ENCODE measurements at regions not wholly inside any gene's neighbourhood (a gene's known extent, or its start where the extent isn't known, plus 50 kb on each side); places are given as distances from the start of the nearest gene placed in this dataset.

- no peak for DNase-seq (ENCODE audit: low read depth)
Measured at GRCh38 chrX:9148615-9149399, 114.9 kb upstream of the FAM9B start.

- DNase-seq (ENCODE audit: low read depth): no peak
Measured at GRCh38 chrX:9149501-9150245, 115.7 kb upstream of the FAM9B start.

- no peak for DNase-seq (ENCODE audit: low read depth)
Measured at GRCh38 chrX:9151772-9152307, 117.9 kb upstream of the FAM9B start.

GRCh38 chrX:9153300-9153699 lies 119.4 kb upstream of the FAM9B start:
- DNase-seq (ENCODE audit: low read depth): no peak

- no peak for DNase-seq (ENCODE audit: low read depth)
Measured at GRCh38 chrX:9158611-9159010, 124.7 kb upstream of the FAM9B start.

- no peak for DNase-seq (ENCODE audit: low read depth)
Measured at GRCh38 chrX:9160698-9161329, 126.9 kb upstream of the FAM9B start.

- no peak for DNase-seq (ENCODE audit: low read depth)
Measured at GRCh38 chrX:9162698-9163097, 128.8 kb upstream of the FAM9B start.

GRCh38 chrX:9163214-9163709 lies 129.3 kb upstream of the FAM9B start:
- no peak for DNase-seq (ENCODE audit: low read depth)

- DNase-seq (ENCODE audit: low read depth): no peak
Measured at GRCh38 chrX:9164086-9164485, 130.2 kb upstream of the FAM9B start.

- no peak for DNase-seq (ENCODE audit: low read depth)
Measured at GRCh38 chrX:9164533-9165426, 130.9 kb upstream of the FAM9B start.

GRCh38 chrX:9166584-9166944 lies 132.6 kb upstream of the FAM9B start:
- no peak for DNase-seq (ENCODE audit: low read depth)

- no peak for DNase-seq (ENCODE audit: low read depth)
Measured at GRCh38 chrX:9171841-9172463, 138.0 kb upstream of the FAM9B start.

- DNase-seq (ENCODE audit: low read depth): no peak
Measured at GRCh38 chrX:9172464-9172850, 138.5 kb upstream of the FAM9B start.

GRCh38 chrX:9180623-9181022 lies 146.7 kb upstream of the FAM9B start:
- DNase-seq (ENCODE audit: low read depth): no peak

- no peak for DNase-seq (ENCODE audit: low read depth)
Measured at GRCh38 chrX:9182041-9182440, 148.1 kb upstream of the FAM9B start.

GRCh38 chrX:9183481-9183880 lies 149.6 kb upstream of the FAM9B start:
- DNase-seq (ENCODE audit: low read depth): no peak

- no peak for DNase-seq (ENCODE audit: low read depth)
Measured at GRCh38 chrX:9184211-9184610, 150.3 kb upstream of the FAM9B start.

- DNase-seq (ENCODE audit: low read depth): no peak
Measured at GRCh38 chrX:9188117-9188516, 154.2 kb upstream of the FAM9B start.

- no peak for DNase-seq (ENCODE audit: low read depth)
Measured at GRCh38 chrX:9189286-9189685, 155.4 kb upstream of the FAM9B start.

- no peak for DNase-seq (ENCODE audit: low read depth)
Measured at GRCh38 chrX:9191392-9191791, 157.5 kb upstream of the FAM9B start.

GRCh38 chrX:9195199-9195880 lies 161.4 kb upstream of the FAM9B start:
- DNase-seq (ENCODE audit: low read depth): no peak
